Colonic mucosa (tissue), 4 donors: ENCODE measurements at regions not wholly inside any gene's neighbourhood (a gene's known extent, or its start where the extent isn't known, plus 50 kb on each side); places are given as distances from the start of the nearest gene placed in this dataset.

Source experiments
- DNase-seq: peaks from one replicate; pipeline ENCODE4 v3.0.0-alpha.2; 2020
- H3K27ac ChIP-seq: fragments of 200-600 bp; one replicate; pipeline ENCODE4 v1.8.0; 2021
- H3K27me3 ChIP-seq: fragments of 200-600 bp; one replicate; pipeline ENCODE4 v1.8.0; 2021
- H3K36me3 ChIP-seq: fragments of 200-600 bp; one replicate; pipeline ENCODE4 v1.8.0; 2021
- H3K4me1 ChIP-seq: fragments of 200-600 bp; one replicate; pipeline ENCODE4 v1.8.0; 2021; ENCODE audit warnings: mild to moderate bottlenecking
- H3K4me3 ChIP-seq: fragments of 200-600 bp; one replicate; pipeline ENCODE4 v1.8.0; 2021
- H3K9ac ChIP-seq, 2 donors: one replicate each; pipeline ENCODE4 v1.7.0; 2013; ENCODE audit warnings: control low read depth in 2 of 2, low read depth in 2 of 2, low read length in 2 of 2
- H3K9me3 ChIP-seq: fragments of 200-600 bp; one replicate; pipeline ENCODE4 v1.8.0; 2021
- CTCF ChIP-seq: fragments of 200-600 bp; IDR thresholded peaks from one replicate; pipeline ENCODE4 v1.8.0; 2022; ENCODE audit warnings: antibody characterized with exemption, mild to moderate bottlenecking
- intact Hi-C: fragments of 100-400 bp; cut with DNase I; formaldehyde crosslinking; loops from one replicate; pipeline ENCODE4 v1.14.1; 2022
- donor health status: healthy.
- donor health status: DM: no; HTN: no; CAD: no.
- donor health status: DM: no; HTN: no; CAD: no.

DNA sequence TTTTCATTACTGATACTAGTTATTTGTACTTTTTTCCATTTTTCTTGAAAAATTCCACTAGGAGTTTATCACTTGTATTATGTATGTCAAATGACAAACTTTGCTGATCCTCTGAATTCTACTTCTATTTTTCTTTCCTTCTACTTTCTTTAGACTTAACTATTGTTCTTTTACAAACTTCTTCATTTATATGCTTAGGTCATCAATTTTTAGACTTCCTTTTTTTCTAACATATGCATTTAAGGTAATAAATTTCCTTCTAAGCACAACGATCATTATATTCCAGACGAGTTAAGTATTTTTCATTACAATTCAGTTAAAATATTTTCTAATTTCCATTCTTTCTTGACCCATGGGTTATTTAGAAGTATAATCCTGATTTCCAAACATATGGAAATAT is 240.8 kb downstream of the NHLRC3 start:
- DNase-seq = no peak
- no peak overlapping the region for H3K9ac ChIP-seq
- no peaks in the 10 kb centered on the region for H3K4me1 ChIP-seq
- intact Hi-C loops = no loop called here
- no peaks in the 10 kb centered on the region for H3K36me3 ChIP-seq
- no peaks in the 10 kb centered on the region for H3K9me3 ChIP-seq
- H3K4me3 ChIP-seq = no peak overlapping the region
- no peaks in the 10 kb centered on the region for H3K27me3 ChIP-seq
- H3K27ac ChIP-seq = no peak overlapping the region
- TF ChIP-seq CTCF = no peak

DNA sequence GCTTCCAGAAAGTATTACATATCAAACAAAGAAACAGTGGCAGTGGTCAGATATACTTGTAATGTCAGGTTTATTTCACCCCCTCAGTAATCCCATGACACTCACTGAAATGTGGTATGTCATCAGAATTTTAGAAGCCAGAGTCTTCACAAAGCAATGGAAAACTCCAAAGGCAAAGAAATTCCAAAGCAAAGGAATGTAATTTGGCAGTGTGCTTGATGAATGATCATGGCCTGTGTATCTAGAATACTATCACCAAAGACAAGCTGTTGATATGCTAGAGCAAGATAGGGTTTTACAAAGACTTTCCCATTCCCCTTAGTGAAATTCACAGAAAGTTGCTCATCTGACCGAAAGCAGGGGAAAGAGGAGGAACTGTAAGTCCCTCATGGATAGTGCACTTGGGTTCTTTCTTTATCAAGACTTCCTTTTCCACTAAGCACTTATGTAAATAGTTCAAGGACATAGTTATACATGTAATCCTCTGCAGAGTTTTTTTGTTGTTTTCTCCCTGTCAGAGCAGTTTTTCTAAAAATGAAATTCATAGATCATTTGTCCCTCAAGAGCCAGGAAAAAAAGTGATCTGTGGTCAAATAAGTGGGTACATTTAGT is 243.4 kb downstream of the NHLRC3 start:
- no peak overlapping the region for H3K4me3 ChIP-seq
- H3K27me3 ChIP-seq = no peaks in the 10 kb centered on the region
- TF ChIP-seq CTCF = no peak
- H3K4me1 ChIP-seq = no peaks in the 10 kb centered on the region
- no peak overlapping the region for H3K27ac ChIP-seq
- intact Hi-C loops = no loop called here
- no peaks in the 10 kb centered on the region for H3K9me3 ChIP-seq
- no peak for DNase-seq
- H3K9ac ChIP-seq = no peak overlapping the region
- no peaks in the 10 kb centered on the region for H3K36me3 ChIP-seq

DNA sequence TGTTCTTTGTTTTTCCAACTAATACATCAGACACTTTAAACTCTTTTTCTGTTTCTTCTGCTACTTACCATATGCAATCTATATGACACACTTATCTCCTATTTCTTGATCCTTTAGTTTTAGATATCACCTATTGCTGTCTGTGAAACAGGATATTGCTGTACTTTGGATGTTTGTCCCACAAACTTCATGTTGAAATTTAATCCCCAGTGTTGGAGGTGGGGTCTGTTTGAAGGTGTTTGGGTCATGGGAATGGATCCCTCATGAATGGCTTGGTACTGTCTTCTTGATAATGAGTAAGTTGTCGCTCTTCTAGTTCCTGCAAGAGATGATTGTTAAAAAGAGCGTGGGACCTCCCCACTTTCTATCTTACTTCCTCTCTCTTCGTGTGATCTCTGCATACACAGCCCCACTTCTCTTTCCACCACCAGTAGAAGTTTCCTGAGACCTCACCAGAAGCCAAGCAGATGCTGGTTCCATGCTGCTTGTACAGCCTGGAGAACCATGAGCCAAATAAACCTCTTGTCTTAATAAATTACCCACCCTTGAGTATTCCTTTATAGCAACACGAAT is 244.2 kb downstream of the NHLRC3 start:
- intact Hi-C loops = no loop called here
- H3K9ac ChIP-seq = no peak overlapping the region
- no peaks in the 10 kb centered on the region for H3K36me3 ChIP-seq
- no peak for TF ChIP-seq CTCF
- no peak overlapping the region for H3K27ac ChIP-seq
- H3K9me3 ChIP-seq = no peaks in the 10 kb centered on the region
- H3K4me3 ChIP-seq = no peak overlapping the region
- H3K27me3 ChIP-seq = no peaks in the 10 kb centered on the region
- no peak for DNase-seq
- no peaks in the 10 kb centered on the region for H3K4me1 ChIP-seq

GRCh38 chr13:39283072-39283471 is 244.8 kb downstream of the NHLRC3 start:
- H3K4me1 ChIP-seq = no peaks in the 10 kb centered on the region
- H3K27ac ChIP-seq = no peak overlapping the region
- H3K4me3 ChIP-seq = no peak overlapping the region
- no peak overlapping the region for H3K9ac ChIP-seq
- no peaks in the 10 kb centered on the region for H3K27me3 ChIP-seq
- TF ChIP-seq CTCF = no peak
- no peaks in the 10 kb centered on the region for H3K9me3 ChIP-seq
- intact Hi-C loops = no loop called here
- H3K36me3 ChIP-seq = no peaks in the 10 kb centered on the region
- DNase-seq = no peak

DNA sequence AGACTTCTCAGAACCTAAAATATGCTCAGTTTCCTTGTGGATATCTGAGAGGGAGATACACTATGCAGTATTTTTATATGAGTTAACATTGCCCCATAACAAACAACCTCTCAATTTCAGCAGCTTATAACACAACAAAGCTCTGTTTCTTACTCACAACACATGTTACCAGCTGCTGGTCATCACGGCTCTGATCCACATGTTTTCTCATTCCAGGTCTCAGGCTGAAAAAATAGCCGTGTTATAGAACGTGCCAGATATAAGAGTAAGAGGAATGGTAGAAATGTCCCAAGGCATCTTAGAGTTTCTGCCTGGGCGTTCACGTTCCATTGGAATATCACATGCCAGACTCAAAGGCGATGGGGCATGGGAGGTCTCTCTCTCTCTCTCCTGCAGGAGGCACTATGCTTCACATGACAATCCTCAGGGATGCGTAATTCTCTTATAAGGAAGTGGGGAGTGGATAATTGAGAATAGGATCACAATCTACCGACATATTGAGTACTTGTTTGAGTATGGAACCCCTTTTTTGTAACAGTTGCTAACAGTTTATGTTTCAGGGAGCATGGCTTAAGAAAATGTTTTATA is 246.6 kb downstream of the NHLRC3 start:
- Histone ChIP-seq H3K9me3 (no peaks in the 10 kb centered on the region), H3K36me3 (no peaks in the 10 kb centered on the region), H3K4me3 (no peak overlapping the region), H3K9ac (no peak overlapping the region), H3K27ac (no peak overlapping the region), H3K4me1 (no peaks in the 10 kb centered on the region), H3K27me3 (no peaks in the 10 kb centered on the region)
- DNase-seq = no peak
- intact Hi-C loops = no loop called here
- TF ChIP-seq CTCF = no peak
